ENCODE measurements at regions not wholly inside any gene's neighbourhood (a gene's known extent, or its start where the extent isn't known, plus 50 kb on each side); places are given as distances from the start of the nearest gene placed in this dataset.

DNA sequence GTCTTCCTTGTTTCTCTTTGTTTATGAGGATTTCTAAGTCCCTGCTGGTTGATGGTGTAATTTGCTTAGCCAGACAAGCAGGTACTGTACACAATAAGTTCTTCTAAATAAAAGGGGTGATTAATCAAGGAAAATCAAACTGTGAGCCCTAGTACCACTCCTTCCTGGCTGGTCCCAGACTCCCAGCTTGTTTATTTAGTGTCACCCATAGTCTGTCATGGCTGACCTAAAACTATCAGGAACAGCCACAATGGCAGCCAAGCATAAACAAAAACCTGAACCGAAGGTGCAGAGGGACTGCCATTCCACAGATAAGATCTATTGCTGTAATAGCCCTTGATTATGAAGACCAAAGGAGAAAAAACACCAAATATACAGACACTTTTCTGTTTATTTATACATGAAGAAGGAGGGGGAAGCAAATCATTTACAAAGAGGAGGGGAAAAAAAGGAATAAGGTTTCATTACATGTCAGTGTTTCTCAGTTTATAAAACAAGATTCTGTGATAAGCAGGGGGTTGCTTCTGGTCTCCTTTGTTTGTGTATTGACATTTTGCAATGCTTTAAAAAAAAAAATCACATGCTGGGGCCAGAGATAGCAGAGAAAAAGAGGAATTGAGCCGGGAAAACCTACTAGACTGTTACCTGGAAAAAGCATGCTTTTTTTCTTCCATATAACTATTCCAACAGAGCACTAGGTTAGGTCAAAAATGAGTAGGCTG lies 182.4 kb upstream of the DPH6 start:
- Mint-ChIP-seq H3K9me3 (peaks cover 7% of the 10 kb centered on the region), H3K4me1 (peaks cover 34% of the 10 kb centered on the region), H3K4me3 (no peak overlapping the region), H3K27me3 (ENCODE audit: low read depth) (no peaks in the 10 kb centered on the region), H3K27ac (peak overlapping the region; percentile 84), H3K36me3 (no peaks in the 10 kb centered on the region)
- TF ChIP-seq, protein P1, sequence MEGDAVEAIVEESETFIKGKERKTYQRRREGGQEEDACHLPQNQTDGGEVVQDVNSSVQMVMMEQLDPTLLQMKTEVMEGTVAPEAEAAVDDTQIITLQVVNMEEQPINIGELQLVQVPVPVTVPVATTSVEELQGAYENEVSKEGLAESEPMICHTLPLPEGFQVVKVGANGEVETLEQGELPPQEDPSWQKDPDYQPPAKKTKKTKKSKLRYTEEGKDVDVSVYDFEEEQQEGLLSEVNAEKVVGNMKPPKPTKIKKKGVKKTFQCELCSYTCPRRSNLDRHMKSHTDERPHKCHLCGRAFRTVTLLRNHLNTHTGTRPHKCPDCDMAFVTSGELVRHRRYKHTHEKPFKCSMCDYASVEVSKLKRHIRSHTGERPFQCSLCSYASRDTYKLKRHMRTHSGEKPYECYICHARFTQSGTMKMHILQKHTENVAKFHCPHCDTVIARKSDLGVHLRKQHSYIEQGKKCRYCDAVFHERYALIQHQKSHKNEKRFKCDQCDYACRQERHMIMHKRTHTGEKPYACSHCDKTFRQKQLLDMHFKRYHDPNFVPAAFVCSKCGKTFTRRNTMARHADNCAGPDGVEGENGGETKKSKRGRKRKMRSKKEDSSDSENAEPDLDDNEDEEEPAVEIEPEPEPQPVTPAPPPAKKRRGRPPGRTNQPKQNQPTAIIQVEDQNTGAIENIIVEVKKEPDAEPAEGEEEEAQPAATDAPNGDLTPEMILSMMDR (IDR thresholded peaks at IDR 0.05; ENCODE audit: unreplicated experiment): no peak
- DNase-seq (ENCODE audit: low spot score in 2 of 2, unreplicated experiment in 2 of 2): no peak

DNA sequence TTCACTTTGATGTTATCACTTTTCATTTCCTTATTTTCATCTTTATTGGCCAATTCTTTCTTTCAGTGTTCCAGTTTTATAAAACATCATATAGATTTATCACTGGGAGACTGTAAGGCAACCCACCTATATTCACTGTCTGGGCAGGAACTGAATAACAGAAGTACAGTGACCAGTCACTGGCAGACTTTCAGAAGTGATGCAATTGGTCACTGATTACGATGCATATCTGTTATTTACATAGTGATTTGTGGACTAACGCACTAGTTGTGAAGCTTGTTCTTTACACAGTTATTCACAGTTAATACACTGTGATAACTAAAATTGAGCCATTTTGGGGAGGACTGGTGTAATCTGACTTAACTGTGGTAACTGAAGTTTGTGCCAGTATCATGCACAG lies 190.2 kb upstream of the DPH6 start:
- peaks cover 6% of the 10 kb centered on the region for H3K4me1 Mint-ChIP-seq
- DNase-seq (ENCODE audit: low spot score in 2 of 2, unreplicated experiment in 2 of 2): no peak
- peaks cover 4% of the 10 kb centered on the region for H3K36me3 Mint-ChIP-seq
- no peak overlapping the region for H3K4me3 Mint-ChIP-seq
- TF ChIP-seq, protein P1 (IDR thresholded peaks at IDR 0.05; ENCODE audit: unreplicated experiment): no peak
- H3K27me3 Mint-ChIP-seq (ENCODE audit: low read depth): no peaks in the 10 kb centered on the region
- no peak overlapping the region for H3K27ac Mint-ChIP-seq
- peaks cover 17% of the 10 kb centered on the region for H3K9me3 Mint-ChIP-seq

DNA sequence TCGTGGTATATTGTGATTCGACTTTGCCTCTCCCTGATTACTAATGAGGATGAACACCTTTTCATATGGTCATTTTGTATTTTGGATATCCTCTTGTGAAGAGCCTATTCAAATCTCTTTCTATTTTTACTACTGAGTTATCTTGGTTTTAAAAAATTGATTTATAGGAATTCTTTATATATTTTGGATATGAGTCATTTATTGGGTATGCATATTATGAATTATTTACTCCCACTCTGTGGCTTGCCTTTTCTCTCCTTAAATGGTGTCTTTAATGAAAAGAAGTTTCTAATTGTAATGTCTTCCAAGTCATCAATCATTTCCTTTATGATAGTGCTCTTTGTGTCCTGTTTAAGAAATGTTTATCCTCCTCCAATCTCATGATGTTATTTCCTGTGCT lies 191.5 kb upstream of the DPH6 start:
- H3K9me3 Mint-ChIP-seq: peaks cover 17% of the 10 kb centered on the region
- TF ChIP-seq, protein P1 (IDR thresholded peaks at IDR 0.05; ENCODE audit: unreplicated experiment): no peak

GRCh38 chr15:35738370-35738769 lies 192.4 kb upstream of the DPH6 start:
- no peak for DNase-seq (ENCODE audit: low spot score in 2 of 2, unreplicated experiment in 2 of 2)
- Mint-ChIP-seq H3K27ac (no peak overlapping the region), H3K4me3 (no peak overlapping the region), H3K27me3 (ENCODE audit: low read depth) (no peaks in the 10 kb centered on the region), H3K4me1 (peaks cover 6% of the 10 kb centered on the region), H3K9me3 (peaks cover 21% of the 10 kb centered on the region), H3K36me3 (peaks cover 8% of the 10 kb centered on the region)
- TF ChIP-seq, protein P1 (IDR thresholded peaks at IDR 0.05; ENCODE audit: unreplicated experiment): no peak

More for the DNA sequence above, 191.5 kb upstream of the DPH6 start:
- Mint-ChIP-seq H3K4me3 (no peak overlapping the region), H3K27ac (peak overlapping the region; percentile 37), H3K27me3 (ENCODE audit: low read depth) (no peaks in the 10 kb centered on the region), H3K36me3 (peaks cover 4% of the 10 kb centered on the region), H3K4me1 (peaks cover 6% of the 10 kb centered on the region)
- DNase-seq (ENCODE audit: low spot score in 2 of 2, unreplicated experiment in 2 of 2): no peak

DNA sequence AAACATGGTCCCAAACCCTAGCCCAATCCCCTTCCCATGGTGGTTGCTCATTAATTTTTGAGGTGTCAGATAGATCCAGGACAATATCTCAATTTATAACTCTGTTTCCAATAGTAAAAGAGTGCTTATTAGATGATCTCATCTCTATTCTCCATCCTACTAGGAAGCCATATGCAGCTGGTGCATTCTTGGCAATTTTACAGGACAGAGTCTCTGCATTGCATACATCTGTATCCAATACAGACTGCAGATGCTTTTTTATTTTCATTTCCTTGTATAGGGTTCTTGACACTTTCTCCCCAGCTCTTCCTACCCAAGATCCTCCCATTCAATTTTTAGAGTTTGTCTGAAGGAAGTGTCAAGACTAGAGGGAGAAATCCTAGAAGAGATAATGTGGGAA lies 194.8 kb upstream of the DPH6 start:
- TF ChIP-seq, protein P1 (IDR thresholded peaks at IDR 0.05; ENCODE audit: unreplicated experiment): no peak
- Mint-ChIP-seq H3K9me3 (peaks cover 21% of the 10 kb centered on the region), H3K27ac (peak overlapping the region; percentile 17), H3K27me3 (ENCODE audit: low read depth) (no peaks in the 10 kb centered on the region), H3K4me3 (no peak overlapping the region), H3K4me1 (peaks cover 6% of the 10 kb centered on the region), H3K36me3 (peaks cover 8% of the 10 kb centered on the region)
- DNase-seq (ENCODE audit: low spot score in 2 of 2, unreplicated experiment in 2 of 2): no peak

Data from mesothelial cell of epicardium (in vitro differentiated cells).